AG08396 (cell line): ENCODE measurements at regions not wholly inside any gene's neighbourhood (a gene's known extent, or its start where the extent isn't known, plus 50 kb on each side); places are given as distances from the start of the nearest gene placed in this dataset.
"Not testable (repeated sequence)": the region's sequence is repeated elsewhere in the genome, so short reads cannot be mapped to it uniquely, and the experiment has no call there.

ENCODE experiments used
- DNase-seq: peaks from one replicate; pipeline ENCODE4 v3.0.0; 2012; ENCODE audit warnings: low spot score, mixed read lengths

GRCh38 chr6:112651239-112651638 lies 304.1 kb downstream of the RFPL4B start:
- DNase-seq, result no peak

DNA sequence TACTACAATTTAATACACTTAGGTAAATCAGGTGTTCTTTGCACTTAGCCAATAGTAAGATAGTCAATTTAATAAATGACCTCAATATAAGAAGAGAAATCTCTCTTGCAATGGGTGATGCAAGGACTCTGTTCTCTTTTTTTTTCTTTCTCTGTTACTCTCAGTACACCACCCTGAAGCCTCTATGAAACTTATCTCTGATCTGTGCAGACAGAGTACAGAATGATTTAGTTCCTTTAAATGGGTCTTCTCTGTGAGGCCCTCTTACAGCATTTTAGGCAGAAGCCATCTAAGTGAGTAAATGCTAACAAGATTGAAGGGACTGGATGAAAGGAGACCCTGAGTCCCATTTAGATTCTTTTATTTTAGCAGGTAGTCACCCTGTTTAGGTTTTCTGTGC lies 312.8 kb downstream of the RFPL4B start:
- no peak for DNase-seq

- DNase-seq, result no peak
Measured at GRCh38 chr6:112660626-112661025, 313.5 kb downstream of the RFPL4B start.

DNA sequence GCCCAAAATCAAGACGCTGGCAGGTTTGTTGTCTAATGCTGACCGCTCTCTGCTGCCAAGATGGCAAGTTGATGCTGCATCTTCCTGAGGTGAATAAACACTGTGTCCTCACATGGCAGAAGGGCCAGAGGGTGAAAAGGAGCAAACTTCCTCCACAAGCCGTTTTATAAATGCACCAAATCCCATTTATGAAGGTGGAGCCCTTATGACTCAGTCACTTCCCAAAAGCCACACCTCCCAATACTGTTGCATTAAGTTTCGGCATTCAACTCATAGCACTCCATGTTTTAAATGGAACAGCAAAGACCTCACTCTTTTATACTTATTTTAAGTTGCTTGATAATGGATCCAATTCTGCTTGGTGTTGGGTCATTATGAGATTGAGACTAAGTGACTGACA lies 316.6 kb downstream of the RFPL4B start:
- no peak for DNase-seq

DNA sequence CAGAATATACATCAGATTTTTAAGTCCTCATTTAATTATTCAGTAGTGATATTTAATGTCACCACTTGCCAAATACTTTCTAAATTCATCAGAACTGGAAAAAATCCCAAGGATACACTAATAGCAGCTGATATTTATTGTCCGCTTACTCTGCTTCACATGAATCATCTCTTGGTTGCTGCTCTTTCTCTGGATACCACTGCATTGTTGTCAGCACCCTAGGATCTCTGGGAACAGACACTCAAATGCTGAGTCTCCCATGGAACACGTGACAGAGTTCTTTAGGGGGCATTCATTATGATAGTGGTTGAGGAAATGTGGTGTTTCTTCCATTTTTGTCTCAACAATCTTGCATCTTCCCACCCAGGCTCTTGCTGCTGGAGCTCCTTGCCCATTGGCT lies 318.0 kb downstream of the RFPL4B start:
- peak; percentile 11 for DNase-seq

- DNase-seq, result peak; percentile 9
Measured at GRCh38 chr6:112665815-112666214, 318.7 kb downstream of the RFPL4B start.

DNA sequence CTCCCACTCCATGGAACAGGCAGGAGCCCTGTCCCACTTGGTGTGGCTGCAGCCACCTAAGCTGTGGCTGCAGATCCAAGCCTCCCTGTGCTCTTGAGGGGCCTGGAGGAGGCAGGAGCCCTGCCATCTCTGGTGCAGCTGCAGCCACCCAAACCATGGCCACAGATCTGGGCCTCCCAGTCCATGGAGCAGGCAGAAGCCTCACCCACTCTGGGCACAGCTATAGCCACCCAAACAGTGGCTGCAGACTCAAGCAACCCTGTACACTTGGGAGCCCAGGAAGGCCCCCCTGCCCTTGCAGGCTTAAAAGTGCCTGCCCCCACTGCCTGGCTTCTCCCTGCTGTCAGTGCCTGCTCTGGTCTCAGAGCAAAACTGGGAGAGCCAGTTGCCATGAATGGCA lies 320.3 kb downstream of the RFPL4B start:
- no peak for DNase-seq

DNA sequence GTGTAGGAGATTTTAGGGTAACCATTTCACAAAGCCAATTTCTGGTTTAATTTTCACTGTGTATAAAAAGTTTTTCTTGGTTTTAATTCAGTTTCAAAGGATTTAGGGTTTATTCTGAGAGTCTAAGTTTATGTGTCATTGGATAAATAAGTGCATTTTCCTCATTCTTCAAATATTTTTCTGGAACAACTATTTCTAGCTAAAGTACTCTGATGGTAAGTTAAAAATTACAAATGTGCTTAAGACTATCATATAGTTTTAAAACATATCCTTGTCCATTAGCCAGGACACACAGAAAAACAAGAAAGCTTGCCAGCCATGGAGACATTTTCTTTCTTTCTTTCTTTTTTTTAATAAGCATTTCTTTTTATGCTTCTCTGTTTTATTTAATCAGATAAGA lies 333.0 kb downstream of the RFPL4B start:
- DNase-seq, result no peak

DNA sequence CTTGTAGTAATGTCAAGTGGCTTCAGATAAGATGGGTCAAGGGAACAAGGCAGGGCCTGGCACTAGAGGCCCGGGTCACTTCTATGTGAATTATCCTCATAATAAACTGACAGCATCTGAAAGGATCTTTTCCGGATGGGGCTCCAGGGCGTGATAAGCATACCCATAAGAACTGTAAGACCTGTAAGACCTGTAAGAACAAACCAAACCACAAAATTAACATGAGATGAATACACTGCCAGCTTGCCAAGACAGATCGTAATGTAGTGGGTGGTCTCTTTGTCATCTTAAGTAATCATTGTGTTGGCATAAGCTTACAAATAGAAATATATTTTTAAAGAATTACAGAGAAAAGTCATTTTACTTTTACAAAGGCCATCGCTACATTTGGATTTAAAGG lies 334.9 kb downstream of the RFPL4B start:
- no peak for DNase-seq

GRCh38 chr6:112683106-112683505 lies 336.0 kb downstream of the RFPL4B start:
- no peak for DNase-seq

DNA sequence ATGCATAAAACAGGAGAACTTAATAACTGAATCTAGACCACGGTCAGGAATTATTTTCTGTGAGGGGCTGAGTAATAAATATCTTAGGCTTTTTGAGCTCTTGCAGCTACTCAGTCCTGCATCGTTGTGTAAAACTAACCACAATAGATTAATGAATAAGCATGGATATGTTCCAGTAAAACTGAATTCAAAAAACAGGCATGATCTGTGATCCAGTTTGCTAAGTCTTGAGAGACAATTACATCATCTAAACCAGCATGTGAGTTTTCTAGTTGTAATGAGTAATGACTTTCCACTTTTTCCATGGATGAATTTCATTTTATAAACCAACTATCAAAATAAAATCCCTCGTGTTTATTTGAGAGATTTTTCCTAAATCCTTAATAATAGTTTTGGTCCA lies 336.8 kb downstream of the RFPL4B start:
- peak; percentile 51 for DNase-seq

GRCh38 chr6:112685521-112686220 lies 338.5 kb downstream of the RFPL4B start:
- not testable (repeated sequence) for DNase-seq

- DNase-seq, result not testable (repeated sequence)
Measured at GRCh38 chr6:112688487-112689165, 341.5 kb downstream of the RFPL4B start.

- DNase-seq, result not testable (repeated sequence)
Measured at GRCh38 chr6:112689183-112689858, 342.2 kb downstream of the RFPL4B start.

DNA sequence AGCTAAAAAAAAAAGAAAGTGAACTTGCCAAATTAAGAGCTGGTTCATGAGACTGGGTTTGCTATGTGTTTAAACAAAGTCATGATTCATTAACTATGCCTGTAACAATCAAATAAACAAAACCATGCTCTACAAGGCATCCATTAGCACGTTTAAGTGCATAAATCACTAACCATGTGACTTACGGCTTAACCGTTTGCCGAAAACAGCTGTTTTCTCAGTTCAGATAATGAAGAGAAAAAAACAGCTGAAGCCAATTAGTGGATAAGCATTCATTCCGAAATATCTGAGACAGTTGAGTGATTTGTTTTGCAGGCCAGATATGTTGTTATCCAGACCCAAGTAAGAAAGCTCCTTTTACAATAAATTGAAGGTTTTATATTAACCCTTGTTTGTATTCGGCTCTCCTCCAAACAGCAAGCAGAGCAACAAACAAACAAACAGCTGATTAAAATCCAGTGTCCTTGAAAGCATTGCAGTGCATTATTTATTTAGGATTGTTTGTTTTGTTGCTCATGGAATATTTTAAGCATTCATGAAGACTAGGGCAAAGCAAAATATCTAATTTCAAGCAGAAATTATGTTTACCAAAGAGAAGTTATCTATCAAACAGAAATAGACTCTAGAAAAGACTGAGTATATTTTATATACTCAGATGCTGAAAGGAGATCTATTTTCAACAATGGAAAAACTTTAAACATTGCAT lies 343.5 kb downstream of the RFPL4B start:
- DNase-seq, result peak; percentile 49

DNA sequence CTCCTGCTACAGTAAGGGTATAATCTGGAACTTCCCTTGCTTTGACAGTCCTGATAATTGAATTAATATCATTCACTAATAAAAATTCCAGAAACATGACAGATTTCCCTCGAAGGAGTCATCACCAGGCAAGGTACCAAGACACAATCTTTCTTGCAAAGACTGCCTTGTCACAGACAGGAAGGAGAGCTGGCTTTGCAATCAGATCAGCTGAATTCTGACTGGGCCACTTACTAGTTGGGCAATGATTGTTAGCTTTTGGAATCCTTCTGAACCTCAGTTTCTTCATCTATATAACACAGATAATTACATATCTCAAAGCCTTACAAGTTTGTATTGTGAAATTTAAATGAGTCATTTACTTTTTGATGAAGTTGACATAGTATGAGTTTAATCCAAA lies 344.2 kb downstream of the RFPL4B start:
- peak; percentile 80 for DNase-seq

GRCh38 chr6:112695001-112695400 lies 347.9 kb downstream of the RFPL4B start:
- no peak for DNase-seq

DNA sequence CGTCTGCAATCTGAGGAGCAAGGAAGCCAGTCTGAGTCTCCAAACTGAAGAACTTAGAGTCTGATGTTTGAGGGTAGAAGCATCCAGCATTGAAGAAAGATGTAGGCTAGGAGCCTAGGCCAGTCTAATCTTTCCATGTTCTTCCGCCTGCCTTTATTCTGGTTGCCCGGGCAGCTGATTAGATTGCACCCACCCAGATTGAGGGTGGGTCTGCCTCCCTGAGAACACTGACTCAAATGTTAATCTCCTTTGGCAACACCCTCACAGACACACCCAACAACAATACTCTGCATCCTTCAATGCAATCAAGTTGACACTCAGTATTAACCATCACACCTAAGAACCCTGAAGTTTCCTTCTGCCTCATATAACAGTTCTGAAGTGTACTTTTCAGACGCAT lies 350.1 kb downstream of the RFPL4B start:
- no peak for DNase-seq

DNA sequence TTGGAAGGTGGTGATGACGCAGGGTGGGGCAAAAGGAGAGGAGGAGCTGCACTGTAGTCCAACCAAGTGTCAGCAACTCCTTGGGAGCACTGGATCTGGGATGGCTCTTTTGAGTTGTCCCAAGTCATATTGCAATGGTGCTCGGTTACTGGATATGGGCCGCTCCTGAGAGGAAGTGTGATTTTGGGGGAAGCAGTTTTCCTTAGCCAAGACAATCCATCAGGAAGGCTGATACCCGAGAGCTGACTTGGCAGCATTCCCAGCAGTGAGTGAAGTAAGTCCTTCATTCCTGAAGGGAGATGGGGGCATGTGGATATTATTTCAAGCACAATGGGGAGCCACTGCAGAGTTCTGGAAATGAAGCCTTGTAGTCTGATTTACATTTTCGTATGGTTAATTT lies 354.1 kb downstream of the RFPL4B start:
- no peak for DNase-seq

DNA sequence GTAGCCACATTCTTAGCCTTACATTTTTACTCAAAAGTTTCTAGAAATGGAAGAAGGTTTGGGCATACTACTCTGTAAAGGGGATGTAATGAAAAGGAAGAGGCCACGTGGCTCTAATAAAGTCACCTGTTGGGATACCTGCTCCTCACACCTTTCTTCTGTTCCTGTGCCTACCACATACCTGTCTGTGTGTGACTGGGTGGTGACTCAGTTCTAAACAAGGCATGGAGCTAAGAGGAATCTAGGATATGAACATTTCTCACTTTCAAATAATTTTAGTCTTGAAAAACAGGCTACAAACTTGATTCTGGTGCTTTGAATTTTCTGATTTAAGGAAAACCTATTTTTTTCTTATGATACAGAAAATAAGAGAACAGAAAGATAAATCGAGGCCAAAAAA lies 363.6 kb downstream of the RFPL4B start:
- DNase-seq, result no peak

GRCh38 chr6:112713402-112713801 lies 366.3 kb downstream of the RFPL4B start:
- no peak for DNase-seq

DNA sequence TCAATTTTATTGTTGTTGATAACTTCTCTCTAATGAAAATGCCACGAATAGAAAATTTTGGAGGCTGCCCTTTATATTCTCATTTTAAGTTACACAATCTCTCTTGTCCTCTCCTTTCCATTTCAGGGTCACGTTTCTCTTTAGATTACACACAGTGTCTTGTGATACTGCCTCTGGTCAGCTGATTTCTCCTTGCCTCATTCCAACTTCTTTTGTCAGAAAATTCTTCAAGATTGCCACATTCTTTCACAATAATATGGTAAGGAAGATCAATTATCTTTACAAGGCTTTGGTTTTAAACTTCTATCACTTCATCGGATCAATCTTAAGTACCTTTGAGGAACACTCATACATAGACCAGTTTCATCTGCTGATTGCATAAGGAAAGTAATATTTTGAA lies 370.3 kb downstream of the RFPL4B start:
- no peak for DNase-seq

- no peak for DNase-seq
Measured at GRCh38 chr6:112717856-112718255, 370.7 kb downstream of the RFPL4B start.
